Pulmonary artery endothelial cell (primary cell): ENCODE measurements at regions not wholly inside any gene's neighbourhood (a gene's known extent, or its start where the extent isn't known, plus 50 kb on each side); places are given as distances from the start of the nearest gene placed in this dataset.

Experiments
- DNase-seq: peaks from one replicate; pipeline ENCODE4 v3.0.0-alpha.2; 2011; ENCODE audit warnings: low read depth, low spot score

DNA sequence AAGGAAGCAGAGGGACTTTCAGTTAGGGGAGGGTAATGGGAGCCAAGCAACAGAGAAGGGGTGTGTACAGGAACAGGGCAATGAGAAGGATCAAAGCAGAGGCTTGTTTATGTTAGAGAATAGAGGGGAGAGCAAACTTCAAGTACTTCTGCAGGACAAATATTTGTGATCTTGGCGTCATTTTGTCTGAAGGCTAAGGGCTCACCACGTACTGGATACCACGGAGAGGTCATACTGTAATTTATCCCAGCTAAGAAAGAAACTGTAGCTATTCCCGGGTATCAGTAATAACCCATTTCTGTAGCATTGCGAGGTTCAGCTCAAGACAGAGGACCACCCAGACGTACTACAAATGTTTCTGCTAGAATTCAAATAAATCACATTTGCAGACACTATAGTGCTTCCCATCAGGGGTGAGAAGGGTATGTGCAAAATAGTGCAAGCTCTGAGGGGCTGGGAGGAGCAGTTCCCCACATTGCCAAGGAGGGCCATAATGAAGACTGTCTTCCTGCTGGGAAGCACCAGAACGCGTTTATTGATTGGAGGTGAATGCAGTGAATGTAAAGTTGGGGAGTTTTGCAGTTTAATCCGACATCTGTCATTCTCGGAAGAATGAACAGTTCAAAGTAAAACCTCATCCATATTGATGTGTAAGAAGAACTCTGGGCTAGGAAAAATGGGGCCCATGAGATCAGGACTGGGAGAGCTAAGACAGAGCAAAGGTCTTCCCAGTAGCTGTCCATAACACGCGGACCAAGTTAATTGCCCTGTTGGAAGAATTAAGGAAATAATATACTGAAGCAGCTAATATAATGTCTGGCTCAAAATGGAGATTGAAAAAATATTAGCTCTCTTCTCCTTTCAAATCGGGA is 136.9 kb downstream of the RWDD3 start:
- no peak for DNase-seq

GRCh38 chr1:95371666-95372282 is 137.8 kb downstream of the RWDD3 start:
- no peak for DNase-seq

DNA sequence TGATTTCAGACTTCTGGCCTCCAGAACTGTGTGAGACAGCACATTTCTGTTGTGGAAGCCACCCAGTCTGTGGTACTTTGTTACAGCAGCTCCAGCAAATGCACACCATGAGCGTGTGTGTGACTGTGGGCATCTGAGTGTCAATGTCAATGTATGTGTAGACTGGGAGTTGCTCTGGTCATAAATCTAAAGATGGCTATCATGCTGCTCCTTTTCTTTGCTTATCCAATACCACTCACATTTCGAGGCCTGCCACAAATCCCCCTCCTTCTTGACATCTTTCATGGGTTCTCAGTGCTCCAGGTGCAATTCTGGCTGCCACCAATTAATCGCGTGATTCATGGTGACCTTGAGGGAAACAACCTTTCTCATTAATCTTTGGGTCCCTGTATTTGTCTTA is 141.2 kb downstream of the RWDD3 start:
- no peak for DNase-seq

DNA sequence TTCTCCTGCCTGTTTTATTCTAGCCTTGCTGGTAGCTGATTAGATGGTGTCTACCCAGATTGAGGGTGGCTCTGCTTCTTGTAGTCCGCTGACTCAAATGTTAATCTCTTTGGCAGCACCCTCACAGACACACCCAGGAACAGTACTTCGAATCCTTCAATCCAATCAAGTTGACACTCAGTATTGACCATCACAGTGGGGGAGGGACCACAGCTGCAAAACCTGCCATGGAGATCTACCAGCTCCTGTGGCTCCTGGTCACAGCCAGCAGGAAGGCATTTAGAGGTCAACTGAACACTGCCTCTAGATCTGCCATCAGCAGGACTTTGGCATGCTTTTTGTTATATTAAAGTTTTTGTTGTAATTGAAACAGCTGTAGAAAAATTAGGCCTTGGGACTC is 146.9 kb downstream of the RWDD3 start:
- no peak for DNase-seq

DNA sequence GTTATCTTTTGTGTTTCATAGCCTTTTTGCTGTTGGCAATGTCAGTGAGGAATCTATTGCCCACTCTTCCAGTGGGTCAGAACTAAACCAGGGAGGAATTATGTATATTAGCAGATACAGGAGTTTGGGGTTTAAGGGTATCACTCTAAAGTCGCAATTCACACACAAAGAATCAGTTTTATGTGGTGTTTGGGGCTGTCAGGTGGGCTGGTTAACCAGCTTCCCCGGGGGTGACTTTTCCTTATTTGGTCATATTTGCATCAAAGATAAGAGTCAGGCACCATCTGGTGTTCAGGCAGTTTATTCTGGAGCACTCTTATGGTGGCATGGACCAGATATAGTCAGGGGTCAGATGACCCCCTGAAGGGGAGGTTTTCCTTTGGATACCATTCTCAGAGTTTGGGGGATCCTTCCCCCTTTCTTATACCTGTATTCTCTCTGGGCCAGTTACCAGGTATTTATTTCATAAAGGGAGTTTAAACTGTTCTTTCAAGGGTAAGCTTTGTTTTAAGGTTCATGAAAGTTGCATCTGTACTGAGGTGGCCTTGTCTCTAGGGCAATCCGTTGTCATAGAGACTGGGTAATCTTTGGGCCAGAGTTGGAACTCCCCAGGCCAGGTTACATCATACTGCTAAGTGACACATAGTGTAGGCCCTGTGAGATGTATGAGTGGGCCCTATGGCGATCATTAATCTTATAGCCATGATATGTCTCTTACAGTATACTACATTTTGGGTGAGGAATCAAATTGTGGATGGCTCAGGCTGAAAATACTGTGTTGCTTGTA is 148.2 kb downstream of the RWDD3 start:
- no peak for DNase-seq

GRCh38 chr1:95383111-95383510 is 149.1 kb downstream of the RWDD3 start:
- DNase-seq, result no peak

GRCh38 chr1:95384567-95384966 is 150.6 kb downstream of the RWDD3 start:
- no peak for DNase-seq

GRCh38 chr1:95386371-95386770 is 152.4 kb downstream of the RWDD3 start:
- no peak for DNase-seq

DNA sequence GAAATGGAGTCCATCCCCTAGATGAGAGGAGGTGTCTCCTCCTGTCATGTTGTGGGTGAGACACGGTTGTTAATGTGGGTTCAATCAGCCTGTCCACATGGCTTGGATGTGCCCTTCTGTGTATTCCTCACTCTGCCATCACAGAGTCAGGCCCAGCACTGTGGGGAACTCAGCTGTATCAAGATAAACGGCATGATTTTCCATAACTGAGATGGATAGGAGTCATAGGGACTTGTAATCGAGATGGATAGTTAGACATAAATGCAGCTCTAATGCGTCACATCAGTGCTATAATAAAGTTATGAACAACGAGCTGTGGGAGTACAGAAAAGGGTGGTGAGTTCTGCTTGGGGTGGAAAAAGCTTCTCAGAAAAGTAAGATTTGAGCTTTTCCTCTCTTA is 152.9 kb downstream of the RWDD3 start:
- no peak for DNase-seq

- no peak for DNase-seq
These were observed 154.0 kb downstream of the RWDD3 start for GRCh38 chr1:95388031-95388430.

- DNase-seq, result no peak
These were observed 159.4 kb downstream of the RWDD3 start for GRCh38 chr1:95393434-95393833.

GRCh38 chr1:95396557-95396956 is 162.5 kb downstream of the RWDD3 start:
- DNase-seq, result no peak

DNA sequence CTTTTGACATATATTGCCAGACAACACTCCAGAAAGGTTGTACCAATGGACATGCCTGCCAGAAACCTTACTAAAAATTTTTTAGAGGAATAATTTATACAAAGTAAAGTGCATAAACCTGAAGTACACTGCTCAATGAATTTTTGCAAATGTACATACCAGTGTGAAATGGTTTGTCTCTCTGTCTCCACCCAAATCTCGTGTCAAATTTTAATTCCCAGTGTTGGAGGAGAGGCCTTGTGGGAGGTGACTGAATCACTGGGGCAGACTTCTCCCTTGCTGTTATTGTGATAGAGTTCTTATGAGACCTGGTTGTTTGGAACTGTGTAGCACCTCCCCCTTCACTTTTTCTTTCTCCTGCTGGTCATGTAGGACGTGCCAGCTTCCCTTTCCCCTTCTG is 168.8 kb downstream of the RWDD3 start:
- no peak for DNase-seq

- no peak for DNase-seq
These were observed 172.3 kb downstream of the RWDD3 start for GRCh38 chr1:95406279-95406678.

DNA sequence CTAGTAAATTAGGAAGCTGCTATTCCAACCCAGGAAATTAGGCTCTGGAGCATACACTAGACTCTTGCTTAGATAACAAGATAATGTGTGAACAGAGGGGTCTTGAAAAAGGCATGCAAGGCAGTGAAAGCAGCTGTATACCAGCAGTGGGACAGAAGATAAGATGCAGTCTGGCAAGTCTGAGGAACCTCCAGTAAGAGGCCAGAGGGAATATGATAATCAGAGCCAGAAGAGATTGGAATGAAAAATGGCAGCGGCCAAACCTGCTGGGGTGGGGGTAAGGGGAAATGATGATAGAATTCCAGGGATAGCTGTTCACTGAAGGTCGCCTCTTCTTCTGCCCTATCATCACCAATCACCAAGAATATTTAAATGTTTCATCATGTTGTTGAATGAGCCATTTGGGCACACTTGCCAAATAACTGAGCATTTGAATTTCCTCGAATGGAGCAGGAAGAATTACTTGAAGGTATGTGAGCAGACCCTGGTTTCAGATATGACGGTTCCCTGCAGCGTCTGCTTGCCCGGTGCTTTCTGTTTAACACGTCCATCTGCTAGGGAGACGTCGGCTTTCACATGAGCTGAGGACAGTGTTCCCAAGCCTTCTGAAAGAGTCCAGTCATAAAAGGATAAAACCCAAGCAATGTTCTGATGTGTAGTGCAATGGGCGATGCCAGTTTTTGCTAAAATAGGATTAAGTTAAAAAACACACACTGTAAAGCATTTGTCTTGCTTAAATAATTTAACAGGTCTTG is 173.3 kb downstream of the RWDD3 start:
- DNase-seq, result no peak

DNA sequence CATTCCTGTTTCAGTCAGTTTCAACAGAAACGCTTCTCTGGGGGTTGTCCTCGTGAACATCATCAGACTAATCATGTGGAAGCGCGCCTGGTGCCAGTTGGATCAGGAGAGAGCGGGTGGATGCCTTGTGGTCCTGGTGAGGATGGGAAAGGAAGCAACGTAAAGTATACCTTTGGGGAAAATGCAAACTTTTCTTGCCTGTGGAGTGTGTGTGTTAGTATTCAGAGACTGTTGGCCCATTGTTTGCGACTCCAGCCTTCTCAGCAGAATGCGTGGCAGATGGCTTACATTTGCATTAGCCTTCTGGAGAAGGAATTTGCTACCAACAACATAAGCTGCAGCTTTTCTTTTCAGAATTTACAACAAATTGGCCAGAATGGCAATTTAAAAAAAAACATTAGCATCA is 173.9 kb downstream of the RWDD3 start:
- DNase-seq, result no peak

- no peak for DNase-seq
These were observed 174.6 kb downstream of the RWDD3 start for GRCh38 chr1:95408507-95409136.

GRCh38 chr1:95409276-95409675 is 175.3 kb downstream of the RWDD3 start:
- DNase-seq, result no peak

- no peak for DNase-seq
These were observed 175.9 kb downstream of the RWDD3 start for GRCh38 chr1:95409901-95410300.

GRCh38 chr1:95415146-95415545 is 181.1 kb downstream of the RWDD3 start:
- DNase-seq, result no peak

DNA sequence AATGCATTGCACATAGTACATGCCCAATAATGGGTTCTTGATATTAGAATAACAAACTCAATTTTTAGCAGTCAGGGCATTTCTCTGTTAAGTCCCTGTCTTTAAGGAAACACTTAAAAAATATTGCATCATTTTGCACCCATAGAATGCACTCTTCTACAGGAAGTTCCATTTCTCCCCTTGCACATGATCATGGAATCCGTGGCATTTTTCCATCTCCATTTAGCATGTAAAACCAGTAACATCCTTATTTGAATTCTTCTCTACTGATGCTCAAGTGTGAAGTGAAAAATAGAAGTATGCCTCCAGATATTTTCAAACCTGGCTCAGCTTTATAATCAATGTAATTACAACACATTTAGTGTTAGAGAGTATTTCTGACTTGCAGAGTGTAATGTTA is 192.8 kb downstream of the RWDD3 start:
- no peak for DNase-seq
